NCI-H2029 treated with DMSO at 0.1 percent for 48 hours (cell line): ENCODE measurements at regions not wholly inside any gene's neighbourhood (a gene's known extent, or its start where the extent isn't known, plus 50 kb on each side); places are given as distances from the start of the nearest gene placed in this dataset.

ENCODE experiments used
- DNase-seq: peaks from one replicate; lab custom pipeline; 2025; lab: John Stamatoyannopoulos, UW

- DNase-seq, result no peak
These were observed 77.4 kb upstream of the CCL2 start for GRCh38 chr17:34177642-34178041.

DNA sequence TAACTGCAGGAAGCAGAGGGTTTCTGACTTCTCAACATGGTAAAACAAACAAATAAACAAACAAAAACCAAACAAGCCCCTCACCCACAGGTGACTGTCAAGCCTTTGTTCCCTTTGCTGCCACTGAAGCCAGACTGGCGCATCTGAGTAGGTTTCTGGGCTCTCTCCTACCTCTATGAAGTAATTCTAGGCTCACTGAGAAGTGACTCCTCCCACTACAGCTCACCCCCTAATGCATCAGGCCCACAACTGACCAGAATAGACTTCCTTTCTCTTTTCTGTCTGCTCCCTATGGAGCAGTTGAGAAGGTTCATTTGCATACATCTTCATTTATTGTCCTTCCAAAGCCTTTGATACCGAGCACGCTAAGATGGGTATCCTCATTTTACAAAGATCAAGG is 77.0 kb upstream of the CCL2 start:
- no peak for DNase-seq

DNA sequence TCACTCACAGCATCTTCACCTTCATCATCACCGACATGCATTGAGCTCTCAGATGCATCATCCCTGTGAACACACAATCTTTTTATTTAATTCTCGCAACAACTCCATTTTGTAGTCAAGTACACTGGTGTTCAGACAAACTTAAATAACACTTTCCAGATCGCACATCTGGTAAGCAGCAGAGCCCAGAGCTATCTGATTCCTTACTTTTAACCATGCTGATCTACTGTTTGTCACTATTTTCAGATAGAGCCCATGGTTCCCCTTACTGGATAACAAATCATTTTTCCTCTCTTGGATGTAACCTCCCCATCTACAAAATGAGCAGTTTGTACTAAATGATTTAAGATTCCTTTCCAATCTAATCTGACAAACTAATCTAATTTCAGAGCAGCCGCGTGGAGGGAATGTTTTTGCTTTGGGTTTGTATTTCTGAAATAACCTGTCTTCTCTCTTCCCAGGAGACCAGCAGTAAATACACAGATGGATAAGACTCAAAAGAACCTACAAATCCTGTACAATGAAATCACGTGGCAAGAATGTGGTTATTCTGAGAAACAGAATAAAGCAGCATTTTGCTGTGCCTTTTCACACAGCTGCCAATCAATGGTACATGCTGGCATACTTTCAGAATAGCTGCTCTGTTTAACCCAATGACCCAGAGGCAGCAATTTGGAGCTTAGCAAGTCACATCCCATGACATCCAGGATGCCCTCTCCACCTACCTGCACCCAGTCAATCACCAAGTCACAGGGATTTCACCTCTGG is 72.9 kb upstream of the CCL2 start:
- no peak for DNase-seq

GRCh38 chr17:34195987-34196386 is 59.1 kb upstream of the CCL2 start:
- no peak for DNase-seq

DNA sequence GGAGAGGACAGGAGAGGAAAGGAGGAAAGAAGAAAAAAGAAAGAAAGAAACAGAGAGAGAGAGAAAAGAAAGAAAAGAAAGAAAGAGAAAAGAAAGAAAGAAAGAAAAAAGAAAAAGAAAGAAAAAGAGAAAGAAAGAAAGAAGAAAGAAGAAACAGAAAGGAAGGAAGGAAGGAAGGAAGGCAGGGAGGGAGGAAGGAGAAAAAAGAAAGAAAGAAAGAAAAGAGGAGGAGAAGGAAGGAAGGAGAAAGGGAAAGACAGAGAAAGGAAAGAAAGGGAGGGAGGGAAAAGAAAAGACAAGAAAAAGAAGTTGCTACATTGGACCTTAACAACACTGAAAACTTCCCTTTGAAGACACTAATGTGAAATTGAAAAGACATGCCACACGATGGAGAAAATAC is 56.6 kb upstream of the CCL2 start:
- DNase-seq, result no peak

DNA sequence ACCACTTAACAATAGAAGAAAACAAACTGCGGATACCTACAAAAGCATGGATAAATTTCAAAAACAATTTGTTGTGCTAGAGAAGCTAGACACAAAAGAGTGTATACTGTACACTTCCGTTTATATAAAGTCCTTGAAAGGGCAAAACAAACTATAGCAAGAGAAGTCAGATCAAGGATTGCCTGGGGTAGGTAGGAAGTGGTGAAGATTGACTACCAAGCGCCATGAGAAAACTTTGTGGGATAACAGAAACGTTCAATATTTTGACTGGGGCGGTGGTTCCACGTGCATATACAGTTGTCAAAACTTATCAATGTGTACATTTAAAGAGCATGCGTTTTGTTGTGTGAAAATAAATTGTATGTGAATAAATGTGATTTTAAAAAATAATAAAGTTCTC is 55.6 kb upstream of the CCL2 start:
- DNase-seq, result no peak

GRCh38 chr17:34199932-34200534 is 55.1 kb upstream of the CCL2 start:
- DNase-seq, result peak; percentile 66

DNA sequence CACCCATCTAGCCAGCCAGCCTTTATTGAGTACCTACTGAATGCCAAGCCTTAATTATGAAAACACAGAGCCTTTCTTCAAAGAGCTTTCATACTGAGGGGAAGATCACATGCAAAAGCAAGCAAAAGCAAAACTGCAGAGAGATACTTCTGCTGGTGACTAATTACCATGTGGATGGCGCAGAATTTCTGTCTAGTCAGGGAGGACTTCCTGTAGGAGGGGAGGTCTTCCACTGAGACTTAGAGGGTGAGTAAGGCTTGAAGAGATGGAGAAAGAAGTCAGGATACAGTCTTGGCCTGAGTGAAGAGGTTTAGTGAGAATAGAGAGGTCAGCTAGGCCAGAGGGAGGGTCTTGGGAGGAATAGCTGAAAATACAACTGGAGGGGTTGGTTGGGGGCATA is 53.9 kb upstream of the CCL2 start:
- no peak for DNase-seq

DNA sequence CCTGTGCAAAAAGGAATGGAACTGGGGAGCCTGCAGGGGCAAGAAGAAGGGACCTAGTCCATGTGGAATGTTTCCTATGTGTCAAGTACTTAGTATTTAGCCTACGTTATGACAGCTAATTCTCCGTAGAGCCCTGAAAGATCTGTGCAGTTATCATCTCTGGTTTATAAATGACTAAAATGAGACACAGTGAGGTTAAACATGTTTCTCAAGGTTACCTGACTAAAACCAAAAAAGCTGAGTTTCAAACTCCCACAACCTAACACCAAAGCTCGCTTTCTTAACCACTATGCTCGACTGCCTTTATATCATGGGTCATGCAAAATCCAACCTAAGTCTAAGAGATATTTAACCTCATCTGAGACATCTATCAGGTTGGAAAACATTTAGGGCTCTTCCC is 53.3 kb upstream of the CCL2 start:
- DNase-seq, result no peak

DNA sequence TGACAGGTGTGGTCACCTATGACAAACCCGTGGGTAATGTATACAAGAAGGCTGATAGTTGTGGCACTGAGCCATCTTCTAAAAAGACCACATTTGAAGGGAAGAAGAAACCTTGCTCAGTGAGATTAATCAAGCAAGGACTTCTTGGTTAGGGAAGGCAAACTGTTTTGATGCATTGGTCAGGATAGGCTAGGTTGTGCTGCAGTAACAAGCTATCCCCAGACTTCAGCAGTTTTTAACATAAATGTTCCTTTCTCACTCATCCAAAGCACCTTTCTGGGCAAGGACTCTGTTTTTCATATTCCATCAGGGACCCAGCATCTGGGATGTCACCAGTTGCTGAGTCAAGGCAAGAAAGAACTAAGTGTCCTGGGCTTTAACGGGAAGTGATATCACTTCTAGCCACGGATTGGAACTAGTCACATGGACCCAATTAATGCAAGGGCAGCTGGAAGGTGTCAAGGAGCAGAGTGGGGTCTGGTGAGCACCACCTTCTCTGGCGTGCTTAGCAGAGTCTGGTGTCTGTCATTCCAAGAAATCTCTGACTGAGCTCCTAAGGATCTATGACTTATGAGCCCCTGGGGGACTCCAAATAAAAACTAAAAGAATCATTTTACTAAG is 52.0 kb upstream of the CCL2 start:
- DNase-seq, result no peak

- no peak for DNase-seq
These were observed 50.7 kb upstream of the CCL2 start for GRCh38 chr17:34204402-34204801.
